HEK293 (cell line): ENCODE measurements at regions not wholly inside any gene's neighbourhood (a gene's known extent, or its start where the extent isn't known, plus 50 kb on each side); places are given as distances from the start of the nearest gene placed in this dataset.

Experiments used
- ZFP37 ChIP-seq: fragments of 450-650 bp; formaldehyde crosslinking; IDR thresholded peaks from 2 replicates; pipeline ENCODE4 v1.5.1; 2016; ENCODE audit warnings: missing biosample characterization, missing genetic modification characterization
- ZNF549 ChIP-seq: fragments of 450-650 bp; IDR thresholded peaks from 2 replicates; pipeline ENCODE4 v1.5.1; 2018; ENCODE audit warnings: missing biosample characterization, missing genetic modification characterization, mild to moderate bottlenecking, inconsistent platforms, moderate library complexity
- ZNF792 ChIP-seq: fragments of 450-650 bp; formaldehyde crosslinking; IDR thresholded peaks from 2 replicates; pipeline ENCODE4 v1.5.1; 2016; ENCODE audit warnings: missing biosample characterization, missing genetic modification characterization
- TF ChIP-seq, protein P1 (sequence below): fragments of 450-650 bp; formaldehyde crosslinking; conservative IDR thresholded peaks from 2 replicates; pipeline ENCODE4 v1.5.1; 2016; ENCODE audit warnings: low read depth, missing biosample characterization, missing genetic modification characterization
- TF ChIP-seq, protein P2 (sequence below): fragments of 450-650 bp; formaldehyde crosslinking; IDR thresholded peaks from 2 replicates; pipeline ENCODE4 v1.5.1; 2016; ENCODE audit warnings: missing biosample characterization, missing genetic modification characterization
- TF ChIP-seq, protein P3 (sequence below): fragments of 450-650 bp; formaldehyde crosslinking; IDR thresholded peaks from 2 replicates; pipeline ENCODE4 v1.5.1; 2016; ENCODE audit warnings: missing biosample characterization, missing genetic modification characterization

DNA sequence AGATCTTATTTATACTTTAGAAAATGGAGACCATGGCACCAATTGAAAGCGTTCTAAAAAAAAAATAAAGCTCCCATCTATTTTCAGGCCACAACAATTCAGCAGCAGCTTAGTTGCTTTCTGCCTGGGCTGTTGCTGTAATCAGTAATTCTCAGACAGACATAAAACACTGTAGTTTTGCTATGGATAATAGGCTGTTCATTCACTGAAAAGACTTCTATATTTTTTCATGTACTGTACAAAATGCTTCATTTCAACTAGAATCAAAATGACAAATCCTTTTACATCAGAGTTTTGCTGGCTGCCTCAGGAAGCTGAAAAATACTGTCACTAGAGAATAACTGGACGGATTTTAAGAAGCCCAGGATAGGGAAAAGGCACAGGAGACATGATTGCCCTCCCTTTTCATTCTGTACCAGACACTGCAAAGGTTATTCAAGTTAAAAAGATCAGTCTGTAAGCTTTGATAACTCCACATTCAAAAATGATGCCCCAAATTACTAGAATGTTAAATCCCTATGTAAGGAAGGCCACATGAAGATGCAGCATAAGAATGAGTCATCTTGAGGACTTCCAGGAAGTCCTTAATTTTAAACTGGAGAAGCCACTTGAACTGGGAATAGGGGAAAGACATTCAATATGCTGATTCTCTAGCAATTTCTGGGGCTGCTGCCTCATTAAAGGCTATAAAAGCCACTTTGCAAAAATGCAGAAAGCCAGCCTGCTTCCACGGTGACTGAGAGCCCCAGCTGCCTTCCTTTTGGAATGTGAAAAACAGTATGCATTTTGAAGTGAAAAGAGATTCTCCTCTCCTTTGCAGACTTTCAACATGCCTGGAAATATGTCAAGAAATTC lies 403.2 kb upstream of the RASGEF1B start:
- no peak for TF ChIP-seq ZNF792 (tag by site-specific recombination)
- TF ChIP-seq, protein P1, sequence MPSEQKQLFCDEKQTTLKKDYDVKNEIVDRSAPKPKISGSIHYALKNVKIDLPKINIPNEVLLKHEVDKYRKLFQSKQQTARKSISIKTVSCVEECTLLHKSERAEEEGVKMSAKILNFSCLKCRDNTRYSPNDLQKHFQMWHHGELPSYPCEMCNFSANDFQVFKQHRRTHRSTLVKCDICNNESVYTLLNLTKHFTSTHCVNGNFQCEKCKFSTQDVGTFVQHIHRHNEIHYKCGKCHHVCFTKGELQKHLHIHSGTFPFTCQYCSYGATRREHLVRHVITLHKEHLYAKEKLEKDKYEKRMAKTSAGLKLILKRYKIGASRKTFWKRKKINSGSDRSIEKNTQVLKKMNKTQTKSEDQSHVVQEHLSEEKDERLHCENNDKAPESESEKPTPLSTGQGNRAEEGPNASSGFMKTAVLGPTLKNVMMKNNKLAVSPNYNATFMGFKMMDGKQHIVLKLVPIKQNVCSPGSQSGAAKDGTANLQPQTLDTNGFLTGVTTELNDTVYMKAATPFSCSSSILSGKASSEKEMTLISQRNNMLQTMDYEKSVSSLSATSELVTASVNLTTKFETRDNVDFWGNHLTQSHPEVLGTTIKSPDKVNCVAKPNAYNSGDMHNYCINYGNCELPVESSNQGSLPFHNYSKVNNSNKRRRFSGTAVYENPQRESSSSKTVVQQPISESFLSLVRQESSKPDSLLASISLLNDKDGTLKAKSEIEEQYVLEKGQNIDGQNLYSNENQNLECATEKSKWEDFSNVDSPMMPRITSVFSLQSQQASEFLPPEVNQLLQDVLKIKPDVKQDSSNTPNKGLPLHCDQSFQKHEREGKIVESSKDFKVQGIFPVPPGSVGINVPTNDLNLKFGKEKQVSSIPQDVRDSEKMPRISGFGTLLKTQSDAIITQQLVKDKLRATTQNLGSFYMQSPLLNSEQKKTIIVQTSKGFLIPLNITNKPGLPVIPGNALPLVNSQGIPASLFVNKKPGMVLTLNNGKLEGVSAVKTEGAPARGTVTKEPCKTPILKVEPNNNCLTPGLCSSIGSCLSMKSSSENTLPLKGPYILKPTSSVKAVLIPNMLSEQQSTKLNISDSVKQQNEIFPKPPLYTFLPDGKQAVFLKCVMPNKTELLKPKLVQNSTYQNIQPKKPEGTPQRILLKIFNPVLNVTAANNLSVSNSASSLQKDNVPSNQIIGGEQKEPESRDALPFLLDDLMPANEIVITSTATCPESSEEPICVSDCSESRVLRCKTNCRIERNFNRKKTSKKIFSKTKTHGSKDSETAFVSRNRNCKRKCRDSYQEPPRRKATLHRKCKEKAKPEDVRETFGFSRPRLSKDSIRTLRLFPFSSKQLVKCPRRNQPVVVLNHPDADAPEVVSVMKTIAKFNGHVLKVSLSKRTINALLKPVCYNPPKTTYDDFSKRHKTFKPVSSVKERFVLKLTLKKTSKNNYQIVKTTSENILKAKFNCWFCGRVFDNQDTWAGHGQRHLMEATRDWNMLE (tag by site-specific recombination), result no peak
- no peak for TF ChIP-seq ZNF549 (tag by site-specific recombination)
- no peak for TF ChIP-seq ZFP37 (tag by site-specific recombination)
- TF ChIP-seq, protein P2, sequence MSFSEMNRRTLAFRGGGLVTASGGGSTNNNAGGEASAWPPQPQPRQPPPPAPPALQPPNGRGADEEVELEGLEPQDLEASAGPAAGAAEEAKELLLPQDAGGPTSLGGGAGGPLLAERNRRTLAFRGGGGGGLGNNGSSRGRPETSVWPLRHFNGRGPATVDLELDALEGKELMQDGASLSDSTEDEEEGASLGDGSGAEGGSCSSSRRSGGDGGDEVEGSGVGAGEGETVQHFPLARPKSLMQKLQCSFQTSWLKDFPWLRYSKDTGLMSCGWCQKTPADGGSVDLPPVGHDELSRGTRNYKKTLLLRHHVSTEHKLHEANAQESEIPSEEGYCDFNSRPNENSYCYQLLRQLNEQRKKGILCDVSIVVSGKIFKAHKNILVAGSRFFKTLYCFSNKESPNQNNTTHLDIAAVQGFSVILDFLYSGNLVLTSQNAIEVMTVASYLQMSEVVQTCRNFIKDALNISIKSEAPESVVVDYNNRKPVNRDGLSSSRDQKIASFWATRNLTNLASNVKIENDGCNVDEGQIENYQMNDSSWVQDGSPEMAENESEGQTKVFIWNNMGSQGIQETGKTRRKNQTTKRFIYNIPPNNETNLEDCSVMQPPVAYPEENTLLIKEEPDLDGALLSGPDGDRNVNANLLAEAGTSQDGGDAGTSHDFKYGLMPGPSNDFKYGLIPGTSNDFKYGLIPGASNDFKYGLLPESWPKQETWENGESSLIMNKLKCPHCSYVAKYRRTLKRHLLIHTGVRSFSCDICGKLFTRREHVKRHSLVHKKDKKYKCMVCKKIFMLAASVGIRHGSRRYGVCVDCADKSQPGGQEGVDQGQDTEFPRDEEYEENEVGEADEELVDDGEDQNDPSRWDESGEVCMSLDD (tag by site-specific recombination), result no peak
- TF ChIP-seq, protein P3, sequence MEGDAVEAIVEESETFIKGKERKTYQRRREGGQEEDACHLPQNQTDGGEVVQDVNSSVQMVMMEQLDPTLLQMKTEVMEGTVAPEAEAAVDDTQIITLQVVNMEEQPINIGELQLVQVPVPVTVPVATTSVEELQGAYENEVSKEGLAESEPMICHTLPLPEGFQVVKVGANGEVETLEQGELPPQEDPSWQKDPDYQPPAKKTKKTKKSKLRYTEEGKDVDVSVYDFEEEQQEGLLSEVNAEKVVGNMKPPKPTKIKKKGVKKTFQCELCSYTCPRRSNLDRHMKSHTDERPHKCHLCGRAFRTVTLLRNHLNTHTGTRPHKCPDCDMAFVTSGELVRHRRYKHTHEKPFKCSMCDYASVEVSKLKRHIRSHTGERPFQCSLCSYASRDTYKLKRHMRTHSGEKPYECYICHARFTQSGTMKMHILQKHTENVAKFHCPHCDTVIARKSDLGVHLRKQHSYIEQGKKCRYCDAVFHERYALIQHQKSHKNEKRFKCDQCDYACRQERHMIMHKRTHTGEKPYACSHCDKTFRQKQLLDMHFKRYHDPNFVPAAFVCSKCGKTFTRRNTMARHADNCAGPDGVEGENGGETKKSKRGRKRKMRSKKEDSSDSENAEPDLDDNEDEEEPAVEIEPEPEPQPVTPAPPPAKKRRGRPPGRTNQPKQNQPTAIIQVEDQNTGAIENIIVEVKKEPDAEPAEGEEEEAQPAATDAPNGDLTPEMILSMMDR, result no peak
